Upper lobe of right lung (tissue), 1 donor: ENCODE measurements at regions not wholly inside any gene's neighbourhood (a gene's known extent, or its start where the extent isn't known, plus 50 kb on each side); places are given as distances from the start of the nearest gene placed in this dataset.

Experiments
- ATAC-seq: fragments of 200-7000 bp; cut with Tn5 transposase; one replicate; pipeline ENCODE4 v1.9.1; 2020; ENCODE audit warnings: mild to moderate bottlenecking, moderate library complexity
- DNase-seq: peaks from one replicate; pipeline ENCODE4 v3.0.0-alpha.2; 2020
- H3K27ac ChIP-seq: fragments of 200-600 bp; one replicate; pipeline ENCODE4 v1.8.0; 2022
- H3K27me3 ChIP-seq: fragments of 200-600 bp; one replicate; pipeline ENCODE4 v1.8.0; 2022; ENCODE audit warnings: mild to moderate bottlenecking
- H3K36me3 ChIP-seq: fragments of 200-600 bp; one replicate; pipeline ENCODE4 v1.8.0; 2022
- H3K4me1 ChIP-seq: fragments of 200-600 bp; one replicate; pipeline ENCODE4 v1.8.0; 2022
- H3K4me3 ChIP-seq: fragments of 200-600 bp; one replicate; pipeline ENCODE4 v1.8.0; 2022; ENCODE audit warnings: mild to moderate bottlenecking
- H3K9me3 ChIP-seq: fragments of 200-600 bp; one replicate; pipeline ENCODE4 v1.8.0; 2022
- CTCF ChIP-seq: fragments of 200-600 bp; IDR thresholded peaks from one replicate; pipeline ENCODE4 v1.8.0; 2022; ENCODE audit warnings: antibody characterized with exemption
- intact Hi-C: fragments of 100-400 bp; cut with DNase I; formaldehyde crosslinking; loops from one replicate; pipeline ENCODE4 v1.11.0; 2022
- donor health status: DM: no; HTN: yes; CAD: no; lungs with severe emphysema.

DNA sequence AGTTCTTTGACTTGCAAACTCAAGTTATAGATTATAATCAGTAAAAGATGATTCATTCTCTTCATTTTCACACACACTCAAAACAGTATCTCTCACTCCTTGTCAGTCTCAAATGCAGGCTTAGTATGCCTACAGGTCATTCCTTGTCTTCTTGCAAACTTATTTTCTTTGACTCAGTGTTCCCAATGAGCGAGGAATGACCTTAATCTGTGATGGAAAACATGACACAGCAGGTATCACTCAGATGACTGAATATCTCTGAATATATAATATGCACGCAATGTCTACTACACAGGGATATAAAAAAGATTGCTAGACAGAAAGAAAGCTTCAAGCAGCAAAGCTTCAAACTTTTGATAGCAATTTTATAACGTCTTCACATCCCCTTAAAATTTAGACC is 127.8 kb upstream of the RGPD4 start:
- ATAC-seq (no peak), DNase-seq (no peak)
- intact Hi-C loops = no loop called here
- Histone ChIP-seq H3K9me3 (no peaks in the 10 kb centered on the region), H3K36me3 (no peaks in the 10 kb centered on the region), H3K27me3 (no peaks in the 10 kb centered on the region), H3K4me1 (no peaks in the 10 kb centered on the region), H3K4me3 (no peak overlapping the region), H3K27ac (no peak overlapping the region)
- TF ChIP-seq CTCF = no peak

DNA sequence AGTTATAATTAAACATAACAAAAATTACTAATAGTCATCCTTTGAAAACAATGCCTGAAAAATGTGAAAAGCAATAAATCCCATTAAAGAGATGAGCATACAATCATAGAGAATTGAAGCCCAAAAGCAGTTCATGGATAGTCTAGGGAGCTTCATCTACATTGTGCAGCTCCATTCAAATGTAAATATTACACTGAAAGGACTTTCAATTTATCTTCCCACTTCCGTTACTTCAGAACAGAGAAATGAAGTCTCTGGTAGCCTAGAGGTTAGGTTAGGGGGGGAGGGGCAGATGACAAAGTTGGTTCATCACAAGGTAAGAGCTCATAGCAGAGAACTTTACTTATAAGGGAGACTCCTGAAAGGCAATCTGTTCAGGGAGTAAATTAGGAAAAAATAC is 126.6 kb upstream of the RGPD4 start:
- ATAC-seq (no peak), DNase-seq (no peak)
- no peaks in the 10 kb centered on the region for H3K4me1 ChIP-seq
- H3K4me3 ChIP-seq = no peak overlapping the region
- H3K36me3 ChIP-seq = no peaks in the 10 kb centered on the region
- H3K9me3 ChIP-seq = no peaks in the 10 kb centered on the region
- intact Hi-C loops = no loop called here
- H3K27ac ChIP-seq = no peak overlapping the region
- TF ChIP-seq CTCF = no peak
- no peaks in the 10 kb centered on the region for H3K27me3 ChIP-seq

DNA sequence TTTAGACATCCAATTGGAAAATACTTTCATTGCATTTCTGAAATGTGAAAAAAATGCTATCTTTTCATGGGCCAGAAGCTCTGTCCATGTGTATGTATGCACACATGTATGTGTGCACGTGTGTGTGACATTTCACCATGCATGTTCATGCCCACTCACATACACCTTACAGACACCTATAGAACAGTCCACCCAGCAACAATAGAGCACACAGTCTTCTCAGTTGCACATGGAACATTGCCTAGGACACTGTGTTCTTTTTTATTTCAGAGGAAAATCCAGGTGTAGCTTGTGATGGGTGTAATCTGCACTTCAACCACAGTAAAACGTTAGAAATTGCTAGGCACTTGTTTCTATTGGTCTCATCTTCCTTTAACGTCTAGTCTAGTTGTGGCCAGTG is 114.8 kb upstream of the RGPD4 start:
- no peak for ATAC-seq
- Histone ChIP-seq H3K4me1 (no peaks in the 10 kb centered on the region), H3K27ac (no peak overlapping the region), H3K36me3 (no peaks in the 10 kb centered on the region), H3K9me3 (no peaks in the 10 kb centered on the region), H3K4me3 (no peak overlapping the region), H3K27me3 (no peaks in the 10 kb centered on the region)
- TF ChIP-seq CTCF = no peak
- DNase-seq = no peak
- intact Hi-C loops = no loop called here

GRCh38 chr2:107712857-107713256 is 113.8 kb upstream of the RGPD4 start:
- no peaks in the 10 kb centered on the region for H3K27me3 ChIP-seq
- no peaks in the 10 kb centered on the region for H3K36me3 ChIP-seq
- DNase-seq (no peak), ATAC-seq (peak; percentile 68)
- TF ChIP-seq CTCF = no peak
- H3K4me1 ChIP-seq = no peaks in the 10 kb centered on the region
- H3K27ac ChIP-seq = no peak overlapping the region
- no peaks in the 10 kb centered on the region for H3K9me3 ChIP-seq
- intact Hi-C loops = no loop called here
- H3K4me3 ChIP-seq = peak overlapping the region; percentile 19

DNA sequence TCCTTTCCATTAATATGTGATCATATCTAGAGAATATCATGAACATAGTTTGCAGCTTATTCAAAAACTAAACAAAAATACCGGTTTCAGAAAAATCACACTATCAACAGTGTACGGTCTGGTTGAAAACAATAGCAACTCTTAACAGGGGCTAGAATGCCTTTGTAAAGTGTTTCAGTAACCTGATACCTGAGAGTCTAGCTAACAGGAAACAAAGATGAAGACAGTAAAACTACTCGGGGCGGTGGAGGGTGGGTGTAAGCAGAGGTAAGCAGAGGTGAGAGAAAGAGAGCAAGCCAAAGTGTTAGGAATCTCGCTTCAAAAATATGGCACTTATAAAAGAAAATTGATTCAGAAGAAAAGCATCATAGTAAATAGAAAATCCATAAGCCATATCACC is 109.0 kb upstream of the RGPD4 start:
- no peaks in the 10 kb centered on the region for H3K36me3 ChIP-seq
- intact Hi-C loops = no loop called here
- no peak overlapping the region for H3K4me3 ChIP-seq
- no peak for TF ChIP-seq CTCF
- no peaks in the 10 kb centered on the region for H3K4me1 ChIP-seq
- no peak for ATAC-seq
- H3K27ac ChIP-seq = no peak overlapping the region
- no peaks in the 10 kb centered on the region for H3K27me3 ChIP-seq
- no peaks in the 10 kb centered on the region for H3K9me3 ChIP-seq
- DNase-seq = no peak

- Histone ChIP-seq H3K36me3 (no peaks in the 10 kb centered on the region), H3K9me3 (no peaks in the 10 kb centered on the region), H3K4me3 (no peak overlapping the region), H3K27ac (no peak overlapping the region), H3K27me3 (no peaks in the 10 kb centered on the region), H3K4me1 (no peaks in the 10 kb centered on the region)
- no peak for TF ChIP-seq CTCF
- intact Hi-C loops = no loop called here
- ATAC-seq (no peak), DNase-seq (no peak)
Measured at GRCh38 chr2:107719141-107719540, 107.6 kb upstream of the RGPD4 start.
